Stimulated activated effector memory CD8-positive, alpha-beta T cell treated with anti-CD3 and anti-CD28 coated beads, Interleukin-12 subunit alpha, Interleukin-12 subunit beta, amount 100 ng/mL, for 72 hours (primary cell): ENCODE measurements at regions not wholly inside any gene's neighbourhood (a gene's known extent, or its start where the extent isn't known, plus 50 kb on each side); places are given as distances from the start of the nearest gene placed in this dataset.
A peak's percentile ranks its signal among the peaks of the same experiment; 100 is the strongest.
"Not testable (repeated sequence)": the region's sequence is repeated elsewhere in the genome, so short reads cannot be mapped to it uniquely, and the experiment has no call there.

Experiments used
- ATAC-seq: fragments of 150-1000 bp; cut with Tn5 transposase; 2 replicates; pipeline ENCODE4 v1.10.0; 2021
- DNase-seq, 2 donors: peaks; one replicate each; pipeline ENCODE4 v3.0.0; 2021 to 2022; ENCODE audit warnings: low spot score in 2 of 2
- H3K27ac Mint-ChIP-seq: one replicate; pipeline ENCODE4 v1.8.0; 2022; ENCODE audit warnings: mild to moderate bottlenecking, mixed read lengths
- H3K36me3 Mint-ChIP-seq: one replicate; pipeline ENCODE4 v1.8.0; 2022; ENCODE audit warnings: mild to moderate bottlenecking, mixed read lengths
- H3K4me1 Mint-ChIP-seq: one replicate; pipeline ENCODE4 v1.8.0; 2022; ENCODE audit warnings: mixed read lengths
- H3K4me3 Mint-ChIP-seq: one replicate; pipeline ENCODE4 v1.8.0; 2022; ENCODE audit warnings: mild to moderate bottlenecking, mixed read lengths
- H3K9me3 Mint-ChIP-seq: one replicate; pipeline ENCODE4 v1.8.0; 2022; ENCODE audit warnings: mixed read lengths

DNA sequence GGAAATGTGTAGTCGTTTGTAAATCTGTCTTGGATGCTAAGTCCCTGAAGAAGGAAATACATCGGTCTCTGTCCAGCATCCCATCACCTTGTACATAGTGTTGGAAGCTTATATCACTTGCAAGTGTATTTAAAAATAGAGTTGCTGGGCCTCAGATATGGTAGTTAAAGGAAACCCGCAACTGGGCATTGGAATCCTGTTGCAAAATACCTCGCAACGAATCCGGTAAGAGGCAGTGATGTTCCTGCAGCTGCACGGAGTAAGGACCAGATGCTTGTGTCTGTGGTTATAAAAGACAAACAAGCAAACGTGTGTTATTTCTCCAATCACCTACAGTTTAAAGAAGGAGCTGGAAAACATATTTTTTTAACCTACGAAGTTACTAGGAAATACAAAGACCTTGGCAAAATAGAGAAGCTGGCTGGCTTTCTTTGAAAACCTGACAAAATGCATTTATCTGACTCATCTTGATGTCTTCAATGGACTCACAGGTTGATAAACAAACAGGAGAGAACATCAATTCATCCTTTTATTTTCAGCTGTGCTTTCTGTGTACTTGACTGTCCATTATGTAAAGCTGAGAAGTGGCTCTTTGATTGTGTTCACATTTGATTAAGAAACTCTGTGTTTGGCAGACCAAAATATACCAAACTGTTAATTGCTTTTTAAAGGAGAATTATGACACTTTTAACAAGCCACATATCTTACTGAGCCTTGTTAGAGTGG lies 326.4 kb downstream of the SFMBT2 start:
- no peaks in the 10 kb centered on the region for H3K4me1 Mint-ChIP-seq
- DNase-seq: no peak
- H3K27ac Mint-ChIP-seq: no peak overlapping the region
- no peaks in the 10 kb centered on the region for H3K36me3 Mint-ChIP-seq
- ATAC-seq: no peak
- H3K4me3 Mint-ChIP-seq: no peak overlapping the region
- no peaks in the 10 kb centered on the region for H3K9me3 Mint-ChIP-seq

DNA sequence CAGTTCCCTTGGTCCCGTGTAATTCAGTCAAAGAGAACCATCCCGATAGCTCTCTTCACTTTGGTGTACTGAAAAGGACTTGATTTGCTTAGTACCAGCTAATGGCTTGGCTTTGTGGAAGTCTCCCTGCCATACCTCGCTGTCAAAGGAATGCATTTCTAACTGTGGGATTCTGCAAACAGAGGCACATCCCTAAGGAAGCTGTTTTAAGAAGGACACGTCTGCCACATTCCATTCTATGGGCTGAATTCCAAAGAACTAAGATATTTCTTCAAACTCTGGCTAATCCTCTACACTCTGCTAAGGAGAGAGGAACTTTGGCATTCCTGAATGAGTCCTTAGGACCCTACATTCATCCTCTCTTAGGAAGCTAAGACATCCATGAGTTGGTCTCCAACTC lies 327.9 kb downstream of the SFMBT2 start:
- DNase-seq (no peak), ATAC-seq (no peak)
- H3K27ac Mint-ChIP-seq: no peak overlapping the region
- H3K4me1 Mint-ChIP-seq: no peaks in the 10 kb centered on the region
- H3K36me3 Mint-ChIP-seq: no peaks in the 10 kb centered on the region
- H3K4me3 Mint-ChIP-seq: no peak overlapping the region
- no peaks in the 10 kb centered on the region for H3K9me3 Mint-ChIP-seq

DNA sequence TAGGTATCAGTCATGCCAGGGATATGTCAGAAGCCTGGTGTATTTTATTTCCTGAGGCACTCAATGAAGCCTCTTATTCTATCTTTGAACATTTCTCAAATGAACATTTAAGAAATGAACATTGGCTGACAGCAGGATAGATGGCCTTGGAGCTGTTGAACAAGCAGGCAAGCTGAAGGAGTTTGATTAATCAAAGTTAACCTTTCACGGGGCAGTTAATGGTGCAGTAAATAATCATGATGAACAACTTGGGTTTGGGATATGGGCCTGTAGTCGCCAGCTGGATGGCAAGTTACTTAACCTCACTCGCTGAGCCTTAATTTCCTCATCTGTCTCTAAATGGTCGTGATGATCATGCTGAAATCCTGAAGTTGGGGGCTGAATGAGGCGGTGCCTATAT lies 333.0 kb downstream of the SFMBT2 start:
- no peak for ATAC-seq

DNA sequence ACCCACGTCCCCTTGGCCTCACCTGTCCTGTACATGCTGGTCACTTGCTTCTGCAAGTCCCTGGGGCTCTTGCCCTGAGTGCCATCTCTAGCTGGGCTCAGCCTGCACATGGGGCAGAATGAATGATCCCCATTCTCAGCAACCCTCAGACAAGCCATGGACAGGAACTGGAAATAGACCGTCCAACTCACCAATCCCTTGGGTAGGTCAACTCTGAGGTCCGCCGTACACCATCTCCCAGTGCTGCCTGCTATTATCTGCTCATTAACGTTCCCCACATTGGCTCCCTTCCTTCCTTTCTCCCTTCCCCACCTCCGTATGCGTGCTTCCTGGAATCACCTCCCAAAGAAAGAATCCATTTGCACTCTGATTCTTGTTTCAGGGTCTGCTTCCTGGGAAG lies 335.0 kb downstream of the SFMBT2 start:
- Mint-ChIP-seq H3K36me3 (peaks cover 5% of the 10 kb centered on the region), H3K9me3 (no peaks in the 10 kb centered on the region), H3K27ac (no peak overlapping the region), H3K4me3 (no peak overlapping the region), H3K4me1 (peaks cover 4% of the 10 kb centered on the region)
- no peak for ATAC-seq
- DNase-seq: no peak

More for the DNA sequence above, 333.0 kb downstream of the SFMBT2 start:
- Mint-ChIP-seq H3K27ac (no peak overlapping the region), H3K4me1 (peaks cover 4% of the 10 kb centered on the region), H3K9me3 (no peaks in the 10 kb centered on the region), H3K4me3 (no peak overlapping the region), H3K36me3 (peaks cover 5% of the 10 kb centered on the region)
- DNase-seq: no peak

DNA sequence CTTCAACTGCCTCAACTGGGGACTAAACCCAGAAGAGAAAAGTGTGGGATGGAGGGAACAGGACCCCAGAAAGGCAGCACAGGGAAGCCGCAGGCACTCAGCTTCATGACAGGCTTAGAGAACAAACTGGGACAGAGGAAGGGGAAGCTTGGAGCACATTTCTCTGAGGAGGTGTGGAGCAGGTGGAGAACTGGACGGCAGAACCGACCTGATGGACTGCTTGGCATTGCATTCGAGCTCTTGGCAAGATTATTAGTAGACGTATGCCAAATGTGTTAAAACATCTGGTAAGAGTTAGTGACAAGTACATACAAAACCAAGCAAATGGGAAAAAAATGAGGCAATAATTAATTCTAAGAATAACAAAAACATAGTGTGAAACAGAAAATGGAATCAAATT lies 335.7 kb downstream of the SFMBT2 start:
- Mint-ChIP-seq H3K4me3 (no peak overlapping the region), H3K36me3 (peaks cover 5% of the 10 kb centered on the region), H3K27ac (no peak overlapping the region), H3K9me3 (no peaks in the 10 kb centered on the region), H3K4me1 (peaks cover 4% of the 10 kb centered on the region)
- ATAC-seq: no peak
- DNase-seq: no peak

DNA sequence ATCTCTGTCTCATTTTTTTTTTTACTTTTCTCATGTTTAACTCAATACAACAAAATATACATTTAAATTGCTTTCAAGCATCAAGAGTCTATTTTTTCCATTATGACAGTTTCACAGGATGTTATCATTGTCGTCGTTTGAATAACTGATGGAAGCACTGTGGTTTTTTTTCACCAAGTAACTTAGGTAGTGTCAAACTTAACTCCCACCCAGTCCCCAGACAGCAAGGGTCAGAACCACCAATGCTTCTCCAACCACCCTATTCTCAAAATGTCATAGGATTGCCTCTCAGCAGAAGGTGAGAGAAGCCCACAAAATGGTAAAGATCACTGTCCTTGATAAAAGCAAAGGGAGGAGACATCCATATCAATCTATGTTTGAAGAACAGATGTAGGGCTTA lies 339.4 kb downstream of the SFMBT2 start:
- Mint-ChIP-seq H3K36me3 (peaks cover 5% of the 10 kb centered on the region), H3K27ac (no peak overlapping the region), H3K9me3 (no peaks in the 10 kb centered on the region), H3K4me3 (no peak overlapping the region), H3K4me1 (peaks cover 4% of the 10 kb centered on the region)
- ATAC-seq (peak; percentile 79), DNase-seq (no peak)

DNA sequence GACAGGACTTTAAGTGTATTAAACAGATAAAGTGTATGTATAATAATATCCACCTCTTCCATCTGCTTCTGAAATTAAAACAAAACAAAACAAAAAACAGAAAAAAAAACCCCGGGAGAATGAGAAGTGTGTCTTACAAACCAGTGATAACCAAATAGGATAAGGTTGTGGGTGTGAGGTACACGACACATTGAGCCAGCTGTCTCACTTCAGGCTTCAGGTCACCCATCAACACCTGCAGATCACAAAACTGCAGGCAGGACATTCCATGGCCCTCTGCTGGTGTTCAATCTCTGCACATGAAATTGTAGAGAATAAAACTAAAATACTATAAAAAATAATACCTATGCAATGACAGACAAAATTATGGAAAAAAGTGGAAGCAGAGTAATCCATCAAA lies 339.9 kb downstream of the SFMBT2 start:
- DNase-seq (no peak), ATAC-seq (no peak)
- peaks cover 2% of the 10 kb centered on the region for H3K36me3 Mint-ChIP-seq
- H3K9me3 Mint-ChIP-seq: no peaks in the 10 kb centered on the region
- no peak overlapping the region for H3K4me3 Mint-ChIP-seq
- peaks cover 1% of the 10 kb centered on the region for H3K4me1 Mint-ChIP-seq
- H3K27ac Mint-ChIP-seq: no peak overlapping the region

DNA sequence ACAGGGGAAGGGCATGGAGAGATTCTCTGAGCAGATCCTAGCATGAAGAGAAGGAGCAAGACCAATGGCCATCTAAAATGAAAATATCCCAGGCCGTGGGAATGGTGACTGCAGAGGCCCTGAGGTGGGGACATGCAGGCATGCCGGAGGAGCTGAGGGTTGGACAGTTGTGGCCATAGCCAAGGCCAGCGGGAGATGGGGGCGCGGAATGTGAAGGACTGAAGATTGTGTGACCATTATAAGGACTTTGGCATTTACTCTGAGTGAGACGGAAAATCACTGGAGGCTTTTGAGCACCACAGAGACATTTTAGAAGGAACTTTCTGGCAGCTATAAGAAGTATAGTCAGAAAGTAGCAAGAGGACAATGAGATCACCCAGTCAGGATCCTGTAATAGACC lies 341.1 kb downstream of the SFMBT2 start:
- Mint-ChIP-seq H3K9me3 (no peaks in the 10 kb centered on the region), H3K4me3 (no peak overlapping the region)
- ATAC-seq: no peak

DNA sequence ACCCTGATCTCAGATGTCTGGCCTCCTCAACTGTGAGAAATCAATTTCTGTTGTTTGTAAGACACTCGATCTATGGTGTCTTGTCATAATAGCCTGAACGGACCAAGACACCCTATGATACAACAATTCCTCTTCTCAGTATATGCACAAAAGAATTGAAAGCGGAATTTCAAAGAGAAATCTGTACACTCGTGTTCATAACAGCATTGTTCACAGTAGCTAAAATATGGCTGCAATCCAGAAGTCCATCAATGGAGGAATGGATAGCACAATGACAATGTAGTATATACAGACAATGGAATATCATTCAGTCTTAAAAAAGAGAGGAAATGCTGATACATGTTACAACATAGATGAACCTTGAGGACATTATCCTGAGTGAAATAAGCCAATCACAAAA lies 354.6 kb downstream of the SFMBT2 start:
- no peak for ATAC-seq
- no peak overlapping the region for H3K4me3 Mint-ChIP-seq
- DNase-seq: no peak
- no peak overlapping the region for H3K27ac Mint-ChIP-seq
- no peaks in the 10 kb centered on the region for H3K9me3 Mint-ChIP-seq
- H3K4me1 Mint-ChIP-seq: peaks cover 13% of the 10 kb centered on the region
- H3K36me3 Mint-ChIP-seq: no peaks in the 10 kb centered on the region

More for the DNA sequence above, 341.1 kb downstream of the SFMBT2 start:
- Mint-ChIP-seq H3K36me3 (no peaks in the 10 kb centered on the region), H3K27ac (no peak overlapping the region), H3K4me1 (no peaks in the 10 kb centered on the region)
- no peak for DNase-seq

DNA sequence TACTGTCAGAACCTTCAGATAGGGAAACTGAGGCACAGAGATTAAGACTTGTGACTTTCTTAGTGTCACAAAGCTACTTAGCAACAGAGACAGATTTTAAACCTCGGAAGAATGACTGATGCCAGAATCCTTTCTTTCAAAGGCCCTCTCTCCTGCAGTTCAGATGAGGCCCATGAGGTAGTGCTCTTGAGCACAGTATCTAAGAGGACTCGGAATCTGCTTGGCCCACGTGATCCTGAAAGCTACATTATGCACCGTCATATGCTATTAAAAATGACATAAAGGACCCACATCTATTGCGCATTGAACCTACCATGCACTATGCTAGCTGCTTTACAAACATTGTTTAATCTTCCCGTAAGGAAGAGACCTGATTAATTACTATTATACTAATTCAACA lies 355.9 kb downstream of the SFMBT2 start:
- ATAC-seq (no peak), DNase-seq (no peak)
- Mint-ChIP-seq H3K4me3 (no peak overlapping the region), H3K4me1 (peaks cover 14% of the 10 kb centered on the region), H3K36me3 (no peaks in the 10 kb centered on the region), H3K9me3 (peaks cover 4% of the 10 kb centered on the region), H3K27ac (no peak overlapping the region)

DNA sequence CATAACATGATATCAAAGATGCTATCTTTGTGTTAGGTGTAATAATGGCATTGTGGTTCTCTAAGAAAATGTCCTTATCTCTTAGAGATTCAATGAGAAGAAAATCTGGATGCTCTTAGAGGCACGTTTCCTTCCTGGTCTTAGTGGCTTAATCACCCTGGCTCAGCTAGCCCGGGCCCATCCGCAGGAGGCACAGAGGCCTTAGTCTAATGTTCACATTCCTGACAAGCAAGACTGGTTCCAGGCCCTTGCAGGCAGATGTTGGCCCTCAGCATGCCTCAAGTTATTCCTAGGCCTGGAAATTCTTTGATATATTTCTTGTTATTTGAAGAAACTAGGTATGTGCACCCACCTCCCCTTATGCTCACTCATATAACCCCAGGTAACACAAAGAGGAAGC lies 357.6 kb downstream of the SFMBT2 start:
- ATAC-seq (no peak), DNase-seq (no peak)
- Mint-ChIP-seq H3K9me3 (peaks cover 4% of the 10 kb centered on the region), H3K36me3 (no peaks in the 10 kb centered on the region), H3K27ac (no peak overlapping the region), H3K4me1 (peaks cover 14% of the 10 kb centered on the region), H3K4me3 (no peak overlapping the region)

DNA sequence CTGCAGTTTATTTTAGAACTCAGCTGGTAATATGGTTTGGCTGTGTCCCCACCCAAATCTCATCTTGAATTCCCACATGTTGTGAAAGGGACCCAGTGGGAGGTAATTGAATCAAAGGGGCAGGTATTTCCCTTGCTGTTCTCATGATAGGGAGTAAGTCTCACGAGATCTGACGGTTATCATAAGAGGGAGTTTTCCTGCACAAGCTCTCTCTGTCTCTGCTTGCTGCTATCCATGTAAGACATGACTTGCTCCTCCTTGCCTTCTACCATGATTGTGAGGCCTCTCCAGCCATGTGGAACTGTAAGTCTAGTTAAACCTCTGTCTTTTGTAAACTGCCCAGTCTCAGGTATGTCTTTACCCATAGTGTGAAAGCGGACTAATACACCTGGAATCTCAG lies 360.8 kb downstream of the SFMBT2 start:
- DNase-seq: peak in 1 of 2 donors; percentile 42
- H3K4me3 Mint-ChIP-seq, H3K27ac Mint-ChIP-seq, H3K36me3 Mint-ChIP-seq, H3K9me3 Mint-ChIP-seq, ATAC-seq: not testable (repeated sequence)
- peaks cover 43% of the 10 kb centered on the region for H3K4me1 Mint-ChIP-seq

DNA sequence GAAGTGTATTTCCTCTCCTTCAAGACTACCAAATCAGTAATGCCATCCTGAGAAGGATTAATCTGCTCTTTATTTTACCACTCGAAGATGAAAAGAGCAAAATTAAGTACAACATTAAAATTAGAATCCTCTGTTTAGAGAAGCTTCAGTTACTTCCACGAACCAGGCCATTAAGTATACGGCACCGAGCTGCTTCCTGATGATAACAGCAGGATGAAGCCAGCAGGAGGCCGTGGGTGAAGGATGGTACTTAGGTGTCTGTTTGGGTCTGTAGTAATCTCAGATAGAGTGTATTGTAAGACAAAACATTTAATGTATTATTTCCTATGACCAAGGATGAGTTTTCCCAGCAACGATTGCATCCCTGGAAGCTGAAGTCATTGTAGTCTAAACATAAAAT lies 362.8 kb downstream of the SFMBT2 start:
- Mint-ChIP-seq H3K9me3 (peaks cover 4% of the 10 kb centered on the region), H3K27ac (no peak overlapping the region), H3K4me3 (no peak overlapping the region), H3K36me3 (no peaks in the 10 kb centered on the region), H3K4me1 (peaks cover 58% of the 10 kb centered on the region)
- no peak for ATAC-seq
- DNase-seq: no peak

DNA sequence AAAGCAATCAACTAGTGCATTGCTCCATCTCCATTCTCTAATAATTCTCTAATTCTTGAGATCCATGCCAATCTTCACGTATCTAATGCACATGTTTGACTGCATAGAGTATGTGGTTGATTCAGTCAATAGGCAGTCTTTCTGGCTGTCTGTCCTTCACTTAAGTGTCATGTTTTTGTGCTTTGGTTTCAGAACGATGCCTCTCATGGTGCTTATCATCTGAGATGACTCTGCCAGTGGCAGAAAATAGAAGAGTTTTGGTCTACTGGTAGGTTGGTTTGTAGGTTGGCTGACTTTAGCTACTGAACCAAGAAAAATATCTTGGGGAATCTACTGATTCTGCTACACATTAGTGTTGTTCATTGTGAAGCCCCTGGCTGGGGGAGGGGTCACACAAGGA lies 364.2 kb downstream of the SFMBT2 start:
- Mint-ChIP-seq H3K9me3 (peaks cover 4% of the 10 kb centered on the region), H3K36me3 (no peaks in the 10 kb centered on the region), H3K4me1 (peaks cover 66% of the 10 kb centered on the region), H3K27ac (peak overlapping the region; percentile 78), H3K4me3 (peak overlapping the region; percentile 1)
- ATAC-seq: peak; percentile 88
- DNase-seq: no peak

DNA sequence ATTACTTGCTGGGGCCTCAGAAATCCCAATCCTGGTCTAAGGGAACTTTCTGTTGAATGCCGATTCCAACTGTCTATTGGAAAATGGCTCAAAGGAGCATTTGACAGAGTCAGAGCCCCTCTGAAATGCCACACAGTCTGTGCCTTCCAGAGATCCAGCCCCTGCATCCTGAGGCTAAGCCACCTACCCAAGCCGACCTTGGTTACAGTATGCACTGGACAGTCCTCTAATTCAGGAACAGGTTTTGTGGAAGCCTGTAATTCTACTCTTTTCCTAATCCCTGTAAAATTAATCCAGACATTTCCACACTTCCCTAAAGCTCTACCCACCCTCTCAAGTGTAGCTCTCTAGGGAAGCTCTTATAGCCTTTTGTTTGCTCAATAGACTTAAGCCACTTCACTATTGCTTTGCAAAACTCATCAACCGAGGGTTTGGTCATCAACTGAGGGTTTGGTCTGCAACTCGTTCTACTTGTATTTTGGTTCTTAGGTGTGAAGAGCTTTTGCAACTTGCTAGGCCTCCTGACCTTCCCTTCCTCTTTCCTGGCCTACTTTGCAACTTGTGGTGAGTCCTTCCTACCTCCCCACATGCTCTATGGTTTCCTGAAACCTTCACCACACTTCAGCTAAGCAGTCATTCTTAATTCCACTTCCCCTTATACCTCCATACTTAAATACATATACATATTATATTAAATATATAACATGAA lies 364.8 kb downstream of the SFMBT2 start:
- H3K36me3 Mint-ChIP-seq: no peaks in the 10 kb centered on the region
- ATAC-seq: peak; percentile 87
- peak overlapping the region; percentile 1 for H3K4me3 Mint-ChIP-seq
- peaks cover 4% of the 10 kb centered on the region for H3K9me3 Mint-ChIP-seq
- peaks cover 66% of the 10 kb centered on the region for H3K4me1 Mint-ChIP-seq
- DNase-seq: peak in 1 of 2 donors; percentile 65
- peak overlapping the region; percentile 78 for H3K27ac Mint-ChIP-seq

DNA sequence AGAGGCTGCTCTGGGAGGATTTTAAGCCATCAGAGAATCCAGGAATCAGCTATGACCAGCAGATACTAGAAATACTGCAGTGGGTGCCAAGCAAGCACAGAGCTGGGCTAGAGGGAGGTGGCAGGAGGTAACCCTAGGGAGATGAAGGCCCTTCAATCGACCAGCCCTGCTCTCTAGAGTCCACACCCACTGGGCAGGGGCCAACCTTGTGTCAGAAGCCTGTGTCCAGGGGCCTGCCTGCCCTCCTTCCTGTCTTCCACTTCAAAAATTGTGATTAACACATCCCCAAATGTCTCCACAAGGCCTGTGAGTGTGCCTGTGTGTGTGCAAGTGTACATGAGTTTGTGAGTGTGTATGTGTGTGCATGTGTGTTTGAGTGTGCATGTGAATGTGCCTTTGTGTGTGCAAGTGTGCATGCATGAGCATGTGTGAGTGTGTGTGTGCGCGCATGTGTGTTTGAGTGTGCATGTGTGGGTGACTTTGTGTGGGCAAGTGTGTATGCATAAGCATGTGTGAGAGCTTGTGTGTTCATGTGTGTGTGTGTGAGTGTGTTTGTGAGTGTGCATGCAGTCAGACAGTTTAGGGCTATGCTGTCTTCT lies 367.7 kb downstream of the SFMBT2 start:
- Mint-ChIP-seq H3K9me3 (no peaks in the 10 kb centered on the region), H3K4me3 (no peak overlapping the region), H3K4me1 (peaks cover 95% of the 10 kb centered on the region), H3K27ac (peak overlapping the region; percentile 44), H3K36me3 (no peaks in the 10 kb centered on the region)
- DNase-seq: no peak
- ATAC-seq: no peak
